Endothelial cell of umbilical vein (primary cell): ENCODE measurements at regions not wholly inside any gene's neighbourhood (a gene's known extent, or its start where the extent isn't known, plus 50 kb on each side); places are given as distances from the start of the nearest gene placed in this dataset.

Experiments used
- BruUV-seq: library from RNA; stranded (reverse); fragments of 400-500 nt; replicated peaks from 2 replicates; lab custom pipeline; 2021; lab: Mats Ljungman, UMichigan
- CTCF ChIA-PET: fragments of 300-600, 350-600 bp; sonication (Branson Sonifier 250); formaldehyde crosslinking; loops from one replicate; lab custom pipeline; 2021; ENCODE audit warnings: antibody characterized with exemption, inconsistent platforms; lab: Charles Lee
- POLR2A ChIA-PET: fragments of 300-600, 350-600 bp; sonication (Branson Sonifier 250); formaldehyde crosslinking; loops from one replicate; lab custom pipeline; 2021; ENCODE audit warnings: antibody characterized with exemption, inconsistent platforms; lab: Charles Lee
- DNase-seq: peaks from one replicate; pipeline ENCODE4 v3.0.0-alpha.2; 2011; ENCODE audit warnings: low read depth, low spot score
- FAIRE-seq: peaks from 2 replicates; lab custom pipeline; 2011; peaks lifted over from hg19 to GRCh38; lab: Jason Lieb, UNC
- H2AFZ ChIP-seq: 2 replicates; pipeline ENCODE4 v1.6.0; 2012; ENCODE audit warnings: low read depth, low read length, control low read depth, inconsistent platforms
- H3K27ac ChIP-seq: 2 replicates; pipeline ENCODE4 v1.5.1; 2011; ENCODE audit warnings: low read depth, mild to moderate bottlenecking, control low read depth, low read length, moderate library complexity; ENCODE audit not compliant: insufficient read depth
- H3K27me3 ChIP-seq, 2 experiments: 2 replicates each; pipeline versions ENCODE4 v1.6.0 to v1.6.1; 2011; ENCODE audit warnings: low read length in 2 of 2, mixed read lengths in 1 of 2; ENCODE audit not compliant: control insufficient read depth in 2 of 2, insufficient read depth in 2 of 2
- H3K36me3 ChIP-seq, 2 experiments: 2 replicates in 1 of 2; 3 replicates in 1 of 2; pipeline ENCODE4 v1.5.1; 2011; ENCODE audit warnings: low read length in 2 of 2, mild to moderate bottlenecking in 1 of 2, moderate library complexity in 1 of 2; ENCODE audit not compliant: control insufficient read depth in 2 of 2, insufficient read depth in 2 of 2; ENCODE audit errors: extremely low read depth in 1 of 2
- H3K4me1 ChIP-seq: 3 replicates; pipeline ENCODE4 v1.5.1; 2011; ENCODE audit warnings: mild to moderate bottlenecking, low read length; ENCODE audit not compliant: control insufficient read depth, insufficient read depth; ENCODE audit errors: extremely low read depth
- H3K4me2 ChIP-seq: 2 replicates; pipeline ENCODE4 v1.6.1; 2011; ENCODE audit warnings: low read length, control low read depth, mixed read lengths; ENCODE audit not compliant: insufficient read depth
- H3K4me3 ChIP-seq, 3 experiments: fragments of 200-600 bp in 1 of 3; sonication (generic), shearing (Covaris generic) in 1 of 3; replicated peaks in 1 of 3; 2 replicates each; pipeline ENCODE4 v1.5.1; 2011 to 2016; ENCODE audit warnings: control low read depth in 3 of 3, low read length in 3 of 3, mild to moderate bottlenecking in 2 of 3, inconsistent platforms in 1 of 3, low read depth in 1 of 3, moderate library complexity in 1 of 3; ENCODE audit not compliant: insufficient read depth in 1 of 3
- H3K79me2 ChIP-seq: 2 replicates; pipeline ENCODE4 v1.6.0; 2012; ENCODE audit warnings: low read length, inconsistent platforms; ENCODE audit not compliant: control insufficient read depth, insufficient read depth
- H3K9ac ChIP-seq: replicated peaks from 2 replicates; pipeline ENCODE3; 2011; ENCODE audit warnings: low read length, control low read depth; ENCODE audit not compliant: insufficient read depth; ENCODE audit errors: extremely low read depth
- H3K9me1 ChIP-seq: replicated peaks from 3 replicates; pipeline ENCODE4 v1.6.0; 2011; ENCODE audit warnings: mild to moderate bottlenecking, low read length; ENCODE audit not compliant: control insufficient read depth, insufficient read depth; ENCODE audit errors: extremely low read depth
- H3K9me3 ChIP-seq: replicated peaks from 2 replicates; pipeline ENCODE4 v1.5.1; 2012; ENCODE audit warnings: low read length, inconsistent platforms; ENCODE audit not compliant: control insufficient read depth, insufficient read depth
- H4K20me1 ChIP-seq: replicated peaks from 2 replicates; pipeline ENCODE3; 2011; ENCODE audit warnings: mild to moderate bottlenecking, low read length; ENCODE audit not compliant: control insufficient read depth, insufficient read depth; ENCODE audit errors: extremely low read depth
- CTCF ChIP-seq, 2 donors: IDR thresholded peaks; 1 replicate in 1 of 2; 2 replicates in 1 of 2; pipeline ENCODE4 v1.5.1; 2011; ENCODE audit warnings: low read length in 2 of 2, mild to moderate bottlenecking in 2 of 2, moderate library complexity in 2 of 2, control low read depth in 1 of 2, inconsistent platforms in 1 of 2, low read depth in 1 of 2; ENCODE audit not compliant: insufficient read depth in 1 of 2; ENCODE audit errors: extremely low read depth in 1 of 2
- EZH2 ChIP-seq: IDR thresholded peaks from 2 replicates; pipeline ENCODE4 v1.6.1; 2012; ENCODE audit warnings: borderline replicate concordance, low read depth, mild to moderate bottlenecking, moderate library complexity, low read length, inconsistent platforms; ENCODE audit not compliant: severe bottlenecking
- FOS ChIP-seq: IDR thresholded peaks from 2 replicates; pipeline ENCODE4 v1.6.1; 2011; ENCODE audit warnings: mild to moderate bottlenecking, low read length, moderate library complexity, borderline replicate concordance; ENCODE audit not compliant: insufficient read depth
- GATA2 ChIP-seq: IDR thresholded peaks from 2 replicates; pipeline ENCODE4 v1.7.0; 2011; ENCODE audit warnings: low read depth, mild to moderate bottlenecking, moderate library complexity, mixed read lengths, low read length; ENCODE audit not compliant: insufficient read length, insufficient read depth
- JUN ChIP-seq: IDR thresholded peaks from 2 replicates; pipeline ENCODE4 v1.6.1; 2011; ENCODE audit warnings: borderline replicate concordance, low read depth; ENCODE audit not compliant: insufficient read length, insufficient read depth
- MAX ChIP-seq: IDR thresholded peaks from 2 replicates; pipeline ENCODE4 v1.6.1; 2011; ENCODE audit not compliant: insufficient read depth, insufficient read length
- MYC ChIP-seq: IDR thresholded peaks from one replicate; pipeline ENCODE4 v1.6.1; 2011; ENCODE audit warnings: mild to moderate bottlenecking, low read depth, low read length
- POLR2A ChIP-seq: IDR thresholded peaks from 2 replicates; pipeline ENCODE4 v1.6.1; 2012; ENCODE audit warnings: low read depth, mild to moderate bottlenecking, control low read depth, low read length
- POLR2AphosphoS5 ChIP-seq: IDR thresholded peaks from 2 replicates; pipeline ENCODE4 v1.6.1; 2012; ENCODE audit warnings: low read depth, mild to moderate bottlenecking, control low read depth, low read length, moderate library complexity; ENCODE audit not compliant: insufficient read depth
- dilution Hi-C: fragments of 300-500 bp; cut with MboI; formaldehyde crosslinking; loops from one replicate; pipeline ENCODE4 v1.15.0; 2019; ENCODE audit warnings: low sequenced_read_pairs; ENCODE audit not compliant: extremely low pct_ligation_motif_present
- intact Hi-C: fragments of 100-400 bp; cut with micrococcal nuclease; formaldehyde crosslinking; loops from one replicate; pipeline ENCODE4 v1.10.0; 2022

GRCh38 chr4:179001918-179002317 is 1559.7 kb upstream of the AGA start:
- Histone ChIP-seq H4K20me1 (no peaks in the 10 kb centered on the region), H3K9me3 (peaks cover 3% of the 10 kb centered on the region), H3K27me3 (no peaks in the 10 kb centered on the region), H3K36me3 (no peaks in the 10 kb centered on the region), H2AFZ (no peak overlapping the region), H3K79me2 (no peaks in the 10 kb centered on the region), H3K9me1 (no peaks in the 10 kb centered on the region), H3K4me3 (no peak overlapping the region), H3K9ac (no peak overlapping the region), H3K27ac (no peak overlapping the region), H3K4me2 (no peak overlapping the region), H3K4me1 (no peaks in the 10 kb centered on the region)
- ChIA-PET POLR2A (no interaction called here), CTCF (no interaction called here)
- no TSS peak for BruUV-seq
- dilution Hi-C loops (no loop called here), intact Hi-C loops (no loop called here)
- TF ChIP-seq JUN (no peak), EZH2 (no peak), POLR2A (no peak), POLR2AphosphoS5 (no peak), MAX (no peak)
- FAIRE-seq = no peak
- no peak for DNase-seq

- no peak for FAIRE-seq
- Histone ChIP-seq H2AFZ (no peak overlapping the region), H3K9me1 (no peaks in the 10 kb centered on the region), H4K20me1 (no peaks in the 10 kb centered on the region), H3K9ac (no peak overlapping the region), H3K79me2 (no peaks in the 10 kb centered on the region), H3K4me3 (no peak overlapping the region), H3K36me3 (no peaks in the 10 kb centered on the region), H3K27me3 (no peaks in the 10 kb centered on the region), H3K27ac (no peak overlapping the region), H3K4me1 (no peaks in the 10 kb centered on the region), H3K9me3 (peaks cover 2% of the 10 kb centered on the region), H3K4me2 (no peak overlapping the region)
- TF ChIP-seq MAX (no peak), POLR2AphosphoS5 (no peak), EZH2 (no peak), JUN (no peak), GATA2 (no peak), FOS (no peak), CTCF (IDR thresholded peaks at IDR 0.05; ENCODE audit: extremely low read depth in 1 of 2, insufficient read depth in 1 of 2, low read depth in 1 of 2, low read length in 2 of 2) (no peak), MYC (no peak), POLR2A (no peak)
- ChIA-PET POLR2A (no interaction called here), CTCF (no interaction called here)
- intact Hi-C loops (no loop called here), dilution Hi-C loops (no loop called here)
- no peak for DNase-seq
- no TSS peak for BruUV-seq
Observed at GRCh38 chr4:179007755-179008154, 1565.5 kb upstream of the AGA start.
